ENCODE measurements at regions not wholly inside any gene's neighbourhood (a gene's known extent, or its start where the extent isn't known, plus 50 kb on each side); places are given as distances from the start of the nearest gene placed in this dataset.

DNA sequence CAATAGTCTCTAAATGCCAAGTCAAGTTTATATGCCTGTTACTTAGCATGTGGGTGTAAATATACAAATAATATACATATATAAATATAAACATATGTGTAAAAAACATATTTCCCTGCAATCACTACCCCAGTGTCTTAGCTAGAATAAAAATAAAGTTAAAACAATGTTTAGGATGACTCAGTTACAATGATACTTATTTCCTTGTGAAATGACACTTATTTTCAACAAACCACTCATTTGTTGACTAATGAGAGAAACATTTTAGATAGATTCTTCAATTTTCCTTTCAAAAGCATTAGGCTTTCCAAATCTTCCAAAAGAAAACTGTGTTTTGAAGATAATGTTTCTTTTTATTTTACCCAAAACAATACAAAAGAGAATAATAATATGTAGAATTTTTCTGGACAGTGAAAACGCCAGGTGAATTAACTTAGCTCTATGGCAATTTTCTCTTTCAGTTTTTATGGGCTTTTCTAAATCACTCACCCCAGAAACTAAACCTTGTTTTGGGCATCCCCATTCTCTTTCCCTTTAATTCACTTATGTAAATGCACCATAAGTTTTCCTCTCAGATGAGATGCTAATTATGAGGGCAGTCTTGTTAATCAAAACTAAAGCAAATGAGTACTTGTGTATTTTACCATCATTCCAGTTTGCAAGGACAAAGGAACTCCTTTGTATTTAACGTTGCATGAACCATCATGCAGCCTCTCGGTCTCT is 465.9 kb downstream of the BCAT1 start:
- Histone ChIP-seq H3K27me3 (ENCODE audit: control insufficient read depth, insufficient read depth, low read length) (no peaks in the 10 kb centered on the region), H3K4me3 (ENCODE audit: low read length in 3 of 3) (no peak overlapping the region), H3K9me3 (ENCODE audit: control insufficient read depth in 2 of 3, insufficient read depth in 1 of 3, low read length in 3 of 3) (no peaks in the 10 kb centered on the region), H3K27ac (ENCODE audit: low read depth in 2 of 2, low read length in 2 of 2) (no peak overlapping the region), H3K9ac (ENCODE audit: low read length in 3 of 3) (no peak overlapping the region), H3K4me1 (ENCODE audit: control insufficient read depth in 2 of 3, insufficient read depth in 2 of 3, low read depth in 1 of 3, low read length in 3 of 3) (no peaks in the 10 kb centered on the region), H3K36me3 (ENCODE audit: control insufficient read depth in 2 of 3, insufficient read depth in 3 of 3, low read length in 3 of 3) (no peaks in the 10 kb centered on the region)
- DNase-seq (no peak), FAIRE-seq (no peak)
- intact Hi-C loops (cut with DNase I): no loop called here
- TF ChIP-seq, protein P1, sequence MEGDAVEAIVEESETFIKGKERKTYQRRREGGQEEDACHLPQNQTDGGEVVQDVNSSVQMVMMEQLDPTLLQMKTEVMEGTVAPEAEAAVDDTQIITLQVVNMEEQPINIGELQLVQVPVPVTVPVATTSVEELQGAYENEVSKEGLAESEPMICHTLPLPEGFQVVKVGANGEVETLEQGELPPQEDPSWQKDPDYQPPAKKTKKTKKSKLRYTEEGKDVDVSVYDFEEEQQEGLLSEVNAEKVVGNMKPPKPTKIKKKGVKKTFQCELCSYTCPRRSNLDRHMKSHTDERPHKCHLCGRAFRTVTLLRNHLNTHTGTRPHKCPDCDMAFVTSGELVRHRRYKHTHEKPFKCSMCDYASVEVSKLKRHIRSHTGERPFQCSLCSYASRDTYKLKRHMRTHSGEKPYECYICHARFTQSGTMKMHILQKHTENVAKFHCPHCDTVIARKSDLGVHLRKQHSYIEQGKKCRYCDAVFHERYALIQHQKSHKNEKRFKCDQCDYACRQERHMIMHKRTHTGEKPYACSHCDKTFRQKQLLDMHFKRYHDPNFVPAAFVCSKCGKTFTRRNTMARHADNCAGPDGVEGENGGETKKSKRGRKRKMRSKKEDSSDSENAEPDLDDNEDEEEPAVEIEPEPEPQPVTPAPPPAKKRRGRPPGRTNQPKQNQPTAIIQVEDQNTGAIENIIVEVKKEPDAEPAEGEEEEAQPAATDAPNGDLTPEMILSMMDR (IDR thresholded peaks at IDR 0.05; ENCODE audit: borderline replicate concordance, extremely low read depth, insufficient read depth): no peak

DNA sequence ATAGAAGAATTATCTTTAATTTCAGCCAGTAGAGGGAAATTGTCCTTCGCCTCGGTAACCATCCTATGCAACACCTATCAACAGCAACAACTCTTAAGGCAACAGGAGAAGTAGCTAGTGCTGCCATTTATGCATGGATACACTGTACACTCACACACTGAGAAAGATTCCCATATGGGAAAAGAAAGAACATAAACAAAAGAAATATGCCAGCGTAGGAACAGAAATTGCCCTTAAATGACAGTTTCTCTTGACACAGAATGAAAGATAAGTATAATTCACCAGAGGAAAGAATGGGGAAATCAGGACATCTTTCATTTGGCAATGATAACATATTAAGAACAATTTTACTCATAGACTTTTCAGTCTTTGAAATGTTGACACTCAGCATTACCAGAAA is 466.9 kb downstream of the BCAT1 start:
- intact Hi-C loops (cut with DNase I): no loop called here

DNA sequence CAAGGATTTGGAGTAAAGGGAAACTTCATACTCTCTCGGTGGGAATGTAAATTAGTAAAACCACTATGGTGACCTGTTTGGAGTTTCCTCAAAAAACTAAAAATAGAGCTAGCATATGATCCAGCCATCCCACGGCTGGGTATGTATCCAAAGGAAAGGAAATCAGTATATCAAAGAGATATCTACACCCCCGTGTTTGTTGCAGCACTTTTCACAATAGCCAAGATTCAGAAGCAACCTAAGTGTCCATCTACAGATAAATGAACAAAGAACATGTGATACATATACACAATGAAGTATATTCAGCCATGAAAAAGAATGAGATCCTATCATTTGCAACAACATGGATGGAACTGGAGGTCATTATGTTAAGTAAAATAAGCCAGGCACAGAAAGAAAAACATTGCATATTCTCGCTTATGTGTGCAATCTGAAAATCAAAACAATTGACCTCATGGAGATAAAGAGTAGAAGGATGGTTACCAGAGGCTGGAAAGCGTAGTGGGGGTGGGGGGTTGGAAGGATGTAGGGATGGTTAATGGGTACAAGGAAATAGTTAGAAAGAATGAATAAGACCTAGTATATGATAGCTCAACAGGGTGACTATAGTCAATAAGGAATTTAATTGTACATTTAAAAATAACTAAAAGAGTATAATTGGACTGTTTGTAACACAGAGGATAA is 468.0 kb downstream of the BCAT1 start:
- TF ChIP-seq, protein P1 (IDR thresholded peaks at IDR 0.05; ENCODE audit: borderline replicate concordance, extremely low read depth, insufficient read depth): no peak
- DNase-seq (no peak), FAIRE-seq (no peak)
- intact Hi-C loops (cut with DNase I): no loop called here
- no peaks in the 10 kb centered on the region for H3K4me1 ChIP-seq (ENCODE audit: control insufficient read depth in 2 of 3, insufficient read depth in 2 of 3, low read depth in 1 of 3, low read length in 3 of 3)
- H3K9ac ChIP-seq (ENCODE audit: low read length in 3 of 3): no peak overlapping the region
- no peaks in the 10 kb centered on the region for H3K36me3 ChIP-seq (ENCODE audit: control insufficient read depth in 2 of 3, insufficient read depth in 3 of 3, low read length in 3 of 3)
- no peaks in the 10 kb centered on the region for H3K9me3 ChIP-seq (ENCODE audit: control insufficient read depth in 2 of 3, insufficient read depth in 1 of 3, low read length in 3 of 3)
- H3K27me3 ChIP-seq (ENCODE audit: control insufficient read depth, insufficient read depth, low read length): no peaks in the 10 kb centered on the region
- H3K27ac ChIP-seq (ENCODE audit: low read depth in 2 of 2, low read length in 2 of 2): no peak overlapping the region
- no peak overlapping the region for H3K4me3 ChIP-seq (ENCODE audit: low read length in 3 of 3)

More for the DNA sequence above, 466.9 kb downstream of the BCAT1 start:
- no peak overlapping the region for H3K9ac ChIP-seq (ENCODE audit: low read length in 3 of 3)
- no peaks in the 10 kb centered on the region for H3K9me3 ChIP-seq (ENCODE audit: control insufficient read depth in 2 of 3, insufficient read depth in 1 of 3, low read length in 3 of 3)
- H3K27me3 ChIP-seq (ENCODE audit: control insufficient read depth, insufficient read depth, low read length): no peaks in the 10 kb centered on the region
- H3K36me3 ChIP-seq (ENCODE audit: control insufficient read depth in 2 of 3, insufficient read depth in 3 of 3, low read length in 3 of 3): no peaks in the 10 kb centered on the region
- FAIRE-seq (no peak), DNase-seq (no peak)
- TF ChIP-seq, protein P1 (IDR thresholded peaks at IDR 0.05; ENCODE audit: borderline replicate concordance, extremely low read depth, insufficient read depth): no peak
- no peak overlapping the region for H3K27ac ChIP-seq (ENCODE audit: low read depth in 2 of 2, low read length in 2 of 2)
- H3K4me3 ChIP-seq (ENCODE audit: low read length in 3 of 3): no peak overlapping the region
- no peaks in the 10 kb centered on the region for H3K4me1 ChIP-seq (ENCODE audit: control insufficient read depth in 2 of 3, insufficient read depth in 2 of 3, low read depth in 1 of 3, low read length in 3 of 3)

Data from kidney (tissue), 13 donors.